GM12878 (cell line): ENCODE measurements at regions not wholly inside any gene's neighbourhood (a gene's known extent, or its start where the extent isn't known, plus 50 kb on each side); places are given as distances from the start of the nearest gene placed in this dataset.

Experiments
- ATAC-seq: fragments of 200-7000 bp; cut with Tn5 transposase; 3 replicates; pipeline ENCODE4 v1.9.1; 2020; ENCODE audit warnings: mild to moderate bottlenecking, moderate library complexity
- BruUV-seq: library from RNA; stranded (reverse); fragments of 400-500 nt; replicated peaks from 2 replicates; lab custom pipeline; 2021; lab: Mats Ljungman, UMichigan
- CTCF ChIA-PET: fragments of 300-600 bp; sonication (Branson Sonifier 250); formaldehyde crosslinking; extraction: SDS; loops from one replicate; lab custom pipeline; 2021; ENCODE audit warnings: inconsistent platforms; lab: Yijun Ruan, JAX
- POLR2A ChIA-PET: fragments of 350-600 bp; formaldehyde crosslinking; extraction: SDS; loops from one replicate; lab custom pipeline; 2021; ENCODE audit warnings: inconsistent platforms; lab: Charles Lee
- RAD21 ChIA-PET: fragments of 300-600 bp; sonication (Branson Sonifier 250); formaldehyde crosslinking; loops from one replicate; lab custom pipeline; 2023; ENCODE audit warnings: antibody characterized with exemption; ENCODE audit not compliant: unreplicated experiment; lab: Charles Lee
- SMC1A ChIA-PET: fragments of 300-600 bp; sonication (Branson Sonifier 250); formaldehyde crosslinking; loops from one replicate; lab custom pipeline; 2023; ENCODE audit not compliant: unreplicated experiment, uncharacterized antibody; lab: Charles Lee
- DNase-seq: peaks from one replicate; pipeline ENCODE4 v3.0.0-alpha.2; 2011; ENCODE audit warnings: low read depth, low spot score
- FAIRE-seq: peaks from 3 replicates; lab custom pipeline; 2011; peaks lifted over from hg19 to GRCh38; lab: Jason Lieb, UNC
- H2AFZ ChIP-seq: 2 replicates; pipeline ENCODE4 v1.6.0; 2011; ENCODE audit warnings: low read depth, low read length, control low read depth; ENCODE audit not compliant: control insufficient read depth
- H3K27ac ChIP-seq: 2 replicates; pipeline ENCODE4 v1.5.1; 2011; ENCODE audit warnings: control low read depth; ENCODE audit not compliant: control insufficient read depth, insufficient read depth
- H3K27me3 ChIP-seq, 2 experiments: replicated peaks in 1 of 2; 2 replicates each; pipeline versions ENCODE4 v1.6.0 to v1.6.1; 2011; ENCODE audit warnings: low read length in 1 of 2; ENCODE audit not compliant: control insufficient read depth in 2 of 2, insufficient read depth in 2 of 2
- H3K36me3 ChIP-seq, 2 experiments: 2 replicates each; pipeline ENCODE4 v1.5.1; 2011; ENCODE audit warnings: low read length in 1 of 2; ENCODE audit not compliant: control insufficient read depth in 2 of 2, insufficient read depth in 2 of 2
- H3K4me1 ChIP-seq: 2 replicates; pipeline ENCODE4 v1.6.1; 2011; ENCODE audit warnings: mild to moderate bottlenecking, low read length, moderate library complexity, mixed read lengths; ENCODE audit not compliant: control insufficient read depth, insufficient read depth
- H3K4me2 ChIP-seq: 2 replicates; pipeline ENCODE4 v1.6.0; 2011; ENCODE audit warnings: control low read depth; ENCODE audit not compliant: control insufficient read depth, insufficient read depth
- H3K4me3 ChIP-seq: fragments of 200-600 bp; sonication (generic); 2 replicates; pipeline ENCODE4 v1.5.1; 2016
- H3K79me2 ChIP-seq: 2 replicates; pipeline ENCODE4 v1.6.0; 2011; ENCODE audit warnings: low read length; ENCODE audit not compliant: control insufficient read depth, insufficient read depth
- H3K9ac ChIP-seq: 2 replicates; pipeline ENCODE4 v1.8.0; 2011; ENCODE audit warnings: low read length, control low read depth, mixed read lengths; ENCODE audit not compliant: control insufficient read depth, insufficient read depth
- H3K9me3 ChIP-seq: replicated peaks from 3 replicates; pipeline ENCODE4 v1.5.1; 2011; ENCODE audit warnings: mild to moderate bottlenecking, low read length; ENCODE audit not compliant: control insufficient read depth, insufficient read depth
- H4K20me1 ChIP-seq: 2 replicates; pipeline ENCODE4 v1.6.0; 2011; ENCODE audit not compliant: control insufficient read depth, insufficient read depth
- CEBPZ ChIP-seq: fragments of 150-350 bp; IDR thresholded peaks from 2 replicates; pipeline ENCODE4 v1.6.1; 2016; ENCODE audit warnings: low read depth, low read length
- CHD4 ChIP-seq: fragments of 200-600 bp; sonication (generic); IDR thresholded peaks from 2 replicates; pipeline ENCODE4 v1.6.1; 2016; ENCODE audit warnings: mild to moderate bottlenecking
- E2F4 ChIP-seq: IDR thresholded peaks from 2 replicates; pipeline ENCODE4 v1.6.1; 2012; ENCODE audit warnings: low read depth, low read length, improper control_type of control experiment
- HCFC1 ChIP-seq: fragments of 150-350 bp; IDR thresholded peaks from 2 replicates; pipeline ENCODE4 v1.6.1; 2014; ENCODE audit warnings: low read length
- MEF2B ChIP-seq: fragments of 450-650 bp; IDR thresholded peaks from 2 replicates; pipeline ENCODE4 v1.6.1; 2018; ENCODE audit warnings: mild to moderate bottlenecking, moderate library complexity; ENCODE audit not compliant: partially characterized antibody, poor library complexity, severe bottlenecking
- MTA2 ChIP-seq: fragments of 450-650 bp; IDR thresholded peaks from 2 replicates; pipeline ENCODE4 v1.6.1; 2016; ENCODE audit warnings: low read depth, mild to moderate bottlenecking, moderate library complexity
- NFYB ChIP-seq: IDR thresholded peaks from 2 replicates; pipeline ENCODE4 v1.6.1; 2011; ENCODE audit warnings: low read depth, mild to moderate bottlenecking, low read length, improper control_type of control experiment, moderate library complexity; ENCODE audit not compliant: insufficient read depth
- POLR2AphosphoS2 ChIP-seq: IDR thresholded peaks from 2 replicates; pipeline ENCODE4 v1.6.1; 2011; ENCODE audit warnings: low read depth, mild to moderate bottlenecking, low read length, improper control_type of control experiment, moderate library complexity
- POLR2AphosphoS5 ChIP-seq: IDR thresholded peaks from 2 replicates; pipeline ENCODE4 v1.6.1; 2011; ENCODE audit warnings: mild to moderate bottlenecking, low read length, inconsistent platforms
- RAD51 ChIP-seq: fragments of 450-650 bp; IDR thresholded peaks from 2 replicates; pipeline ENCODE4 v1.6.1; 2016; ENCODE audit warnings: moderate library complexity, mild to moderate bottlenecking, inconsistent platforms
- RFX5 ChIP-seq: IDR thresholded peaks from 2 replicates; pipeline ENCODE4 v1.6.1; 2011; ENCODE audit warnings: low read depth, low read length, improper control_type of control experiment
- RUNX3 ChIP-seq: IDR thresholded peaks from 2 replicates; pipeline ENCODE4 v1.6.1; 2012; ENCODE audit warnings: low read length, inconsistent platforms
- STAT1 ChIP-seq: fragments of 450-650 bp; conservative IDR thresholded peaks from 2 replicates; pipeline ENCODE4 v1.6.1; 2014; ENCODE audit warnings: antibody characterized with exemption, mild to moderate bottlenecking
- ZBTB33 ChIP-seq: fragments of 450-650 bp; IDR thresholded peaks from 2 replicates; pipeline ENCODE4 v1.6.1; 2017; ENCODE audit warnings: mild to moderate bottlenecking
- ZNF384 ChIP-seq: IDR thresholded peaks from 2 replicates; pipeline ENCODE4 v1.6.1; 2012; ENCODE audit warnings: low read depth, mild to moderate bottlenecking, low read length, improper control_type of control experiment, borderline replicate concordance
- WGBS: methylation state at CpG from one replicate; pipeline ENCODE4 v1.1.6; 2016; ENCODE audit warnings: low lambda C conversion rate; ENCODE audit not compliant: insufficient replicate concordance, insufficient coverage; ENCODE audit errors: missing lambda C conversion rate; 5-methylcytosine and 5-hydroxymethylcytosine counted together
- in situ Hi-C: fragments of 300-500 bp; cut with MboI; formaldehyde crosslinking; loops from 9 replicates; pipeline ENCODE4 v1.14.3; 2018; ENCODE audit warnings: mixed read lengths
- intact Hi-C: fragments of 100-400 bp; cut with micrococcal nuclease; formaldehyde crosslinking; loops from one replicate; pipeline ENCODE4 v1.14.2; 2022; ENCODE audit not compliant: unreplicated experiment

- FAIRE-seq: no peak
- no peak for TF ChIP-seq NFYB
- no peak for TF ChIP-seq ZNF384
- no peak for TF ChIP-seq MEF2B
- TF ChIP-seq RFX5: no peak
- no peak for TF ChIP-seq CHD4
- TF ChIP-seq STAT1: no peak
- no peak for TF ChIP-seq ZBTB33
- no peak for TF ChIP-seq MTA2
- no peak for TF ChIP-seq POLR2AphosphoS5
- no peak for TF ChIP-seq POLR2AphosphoS2
- TF ChIP-seq HCFC1: no peak
- TF ChIP-seq RUNX3: no peak
- TF ChIP-seq RAD51: no peak
- no peak for TF ChIP-seq CEBPZ
- no peak for TF ChIP-seq E2F4
- POLR2A ChIA-PET: no interaction called here
- 100% methylated on average over 1 of the region's 1 CpG for WGBS
- Histone ChIP-seq H3K36me3 (no peaks in the 10 kb centered on the region), H3K9ac (no peak overlapping the region), H3K4me3 (no peak overlapping the region), H3K27me3 (no peaks in the 10 kb centered on the region; a peak in 2 of 4 replicates), H3K27ac (no peak overlapping the region), H3K4me2 (no peak overlapping the region), H4K20me1 (no peaks in the 10 kb centered on the region), H3K79me2 (no peaks in the 10 kb centered on the region), H2AFZ (no peak overlapping the region), H3K4me1 (no peaks in the 10 kb centered on the region), H3K9me3 (no peaks in the 10 kb centered on the region)
- ATAC-seq: no peak
- no TSS peak for BruUV-seq
- intact Hi-C loops (no loop called here), in situ Hi-C loops (no loop called here)
- RAD21 ChIA-PET: no interaction called here
- CTCF ChIA-PET: no interaction called here
- no peak for DNase-seq
- SMC1A ChIA-PET: interaction anchor here (0.6 kb wide), 1 partner anchor 227 kb away, joined by 3 read pairs; no protein-coding TSS in a partner anchor
Measured at GRCh38 chr6:113076816-113077215, 729.7 kb downstream of the RFPL4B start.
